IMR-90 (cell line): ENCODE measurements at regions not wholly inside any gene's neighbourhood (a gene's known extent, or its start where the extent isn't known, plus 50 kb on each side); places are given as distances from the start of the nearest gene placed in this dataset.

Source experiments
- CEBPB ChIP-seq: IDR thresholded peaks from 2 replicates; pipeline ENCODE4 v1.6.1; 2012; ENCODE audit warnings: low read depth, low read length, improper control_type of control experiment
- MAFK ChIP-seq: IDR thresholded peaks from 2 replicates; pipeline ENCODE4 v1.6.1; 2012; ENCODE audit warnings: low read depth, low read length, improper control_type of control experiment
- MAZ ChIP-seq: IDR thresholded peaks from 2 replicates; pipeline ENCODE4 v1.6.1; 2012; ENCODE audit warnings: low read depth, mild to moderate bottlenecking, low read length, improper control_type of control experiment, moderate library complexity, borderline replicate concordance
- POLR2A ChIP-seq: IDR thresholded peaks from 2 replicates; pipeline ENCODE4 v1.6.1; 2012; ENCODE audit warnings: mild to moderate bottlenecking, low read depth, low read length
- RAD21 ChIP-seq: IDR thresholded peaks from 2 replicates; pipeline ENCODE4 v1.6.1; 2012; ENCODE audit warnings: low read length, improper control_type of control experiment
- RCOR1 ChIP-seq: IDR thresholded peaks from 2 replicates; pipeline ENCODE4 v1.6.1; 2012; ENCODE audit warnings: mild to moderate bottlenecking, low read length, improper control_type of control experiment; ENCODE audit not compliant: insufficient replicate concordance
- TF ChIP-seq, protein P1 (sequence below): conservative IDR thresholded peaks from 2 replicates; pipeline ENCODE4 v1.5.1; 2012; ENCODE audit warnings: mild to moderate bottlenecking, low read depth, low read length, improper control_type of control experiment
- TF ChIP-seq, protein P2 (sequence below): fragments of 150-350 bp; IDR thresholded peaks from 2 replicates; pipeline ENCODE4 v1.6.1; 2017; ENCODE audit warnings: mild to moderate bottlenecking, antibody characterized with exemption, low read length, low read depth
- TF ChIP-seq, protein P3 (sequence below): fragments of 150-350 bp; IDR thresholded peaks from 2 replicates; pipeline ENCODE4 v1.6.1; 2016; ENCODE audit warnings: low read depth, mild to moderate bottlenecking, low read length, moderate library complexity, borderline replicate concordance

DNA sequence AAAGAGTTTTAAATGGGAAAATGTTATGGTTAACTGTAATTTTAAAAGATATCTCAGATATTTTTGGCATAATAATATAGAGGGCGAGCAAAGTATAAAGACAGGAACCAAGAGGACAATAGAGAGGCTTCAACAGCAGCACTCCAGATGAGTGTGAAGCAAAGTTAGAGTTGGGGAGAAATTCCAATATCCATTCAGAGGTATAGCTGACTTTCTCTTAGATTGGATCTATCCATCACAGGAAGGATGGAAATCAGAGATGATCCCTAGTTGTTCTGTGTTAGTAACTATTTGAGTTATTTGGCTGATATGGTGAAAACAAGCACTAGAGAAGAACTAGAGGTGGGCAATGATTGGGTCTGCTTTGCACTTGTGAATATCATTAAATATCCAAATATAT lies 786.0 kb upstream of the KLHL1 start:
- TF ChIP-seq POLR2A (no peak), CEBPB (no peak), RAD21 (no peak), MAFK (no peak), MAZ (no peak), RCOR1 (no peak)
- TF ChIP-seq, protein P1, sequence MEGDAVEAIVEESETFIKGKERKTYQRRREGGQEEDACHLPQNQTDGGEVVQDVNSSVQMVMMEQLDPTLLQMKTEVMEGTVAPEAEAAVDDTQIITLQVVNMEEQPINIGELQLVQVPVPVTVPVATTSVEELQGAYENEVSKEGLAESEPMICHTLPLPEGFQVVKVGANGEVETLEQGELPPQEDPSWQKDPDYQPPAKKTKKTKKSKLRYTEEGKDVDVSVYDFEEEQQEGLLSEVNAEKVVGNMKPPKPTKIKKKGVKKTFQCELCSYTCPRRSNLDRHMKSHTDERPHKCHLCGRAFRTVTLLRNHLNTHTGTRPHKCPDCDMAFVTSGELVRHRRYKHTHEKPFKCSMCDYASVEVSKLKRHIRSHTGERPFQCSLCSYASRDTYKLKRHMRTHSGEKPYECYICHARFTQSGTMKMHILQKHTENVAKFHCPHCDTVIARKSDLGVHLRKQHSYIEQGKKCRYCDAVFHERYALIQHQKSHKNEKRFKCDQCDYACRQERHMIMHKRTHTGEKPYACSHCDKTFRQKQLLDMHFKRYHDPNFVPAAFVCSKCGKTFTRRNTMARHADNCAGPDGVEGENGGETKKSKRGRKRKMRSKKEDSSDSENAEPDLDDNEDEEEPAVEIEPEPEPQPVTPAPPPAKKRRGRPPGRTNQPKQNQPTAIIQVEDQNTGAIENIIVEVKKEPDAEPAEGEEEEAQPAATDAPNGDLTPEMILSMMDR, result no peak
- TF ChIP-seq, protein P2, sequence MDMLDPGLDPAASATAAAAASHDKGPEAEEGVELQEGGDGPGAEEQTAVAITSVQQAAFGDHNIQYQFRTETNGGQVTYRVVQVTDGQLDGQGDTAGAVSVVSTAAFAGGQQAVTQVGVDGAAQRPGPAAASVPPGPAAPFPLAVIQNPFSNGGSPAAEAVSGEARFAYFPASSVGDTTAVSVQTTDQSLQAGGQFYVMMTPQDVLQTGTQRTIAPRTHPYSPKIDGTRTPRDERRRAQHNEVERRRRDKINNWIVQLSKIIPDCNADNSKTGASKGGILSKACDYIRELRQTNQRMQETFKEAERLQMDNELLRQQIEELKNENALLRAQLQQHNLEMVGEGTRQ, result no peak
- TF ChIP-seq, protein P3, sequence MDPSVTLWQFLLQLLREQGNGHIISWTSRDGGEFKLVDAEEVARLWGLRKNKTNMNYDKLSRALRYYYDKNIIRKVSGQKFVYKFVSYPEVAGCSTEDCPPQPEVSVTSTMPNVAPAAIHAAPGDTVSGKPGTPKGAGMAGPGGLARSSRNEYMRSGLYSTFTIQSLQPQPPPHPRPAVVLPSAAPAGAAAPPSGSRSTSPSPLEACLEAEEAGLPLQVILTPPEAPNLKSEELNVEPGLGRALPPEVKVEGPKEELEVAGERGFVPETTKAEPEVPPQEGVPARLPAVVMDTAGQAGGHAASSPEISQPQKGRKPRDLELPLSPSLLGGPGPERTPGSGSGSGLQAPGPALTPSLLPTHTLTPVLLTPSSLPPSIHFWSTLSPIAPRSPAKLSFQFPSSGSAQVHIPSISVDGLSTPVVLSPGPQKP, result no peak
